Endothelial cell (in vitro differentiated cells): ENCODE measurements at regions not wholly inside any gene's neighbourhood (a gene's known extent, or its start where the extent isn't known, plus 50 kb on each side); places are given as distances from the start of the nearest gene placed in this dataset.

Experiments
- DNase-seq: peaks from one replicate; pipeline ENCODE4 v3.0.0; 2021; ENCODE audit warnings: low spot score
- H3K27ac Mint-ChIP-seq: one replicate; pipeline ENCODE4 v1.8.0; 2021; ENCODE audit warnings: mixed read lengths, inconsistent platforms; ENCODE audit not compliant: unreplicated experiment
- H3K27me3 Mint-ChIP-seq: one replicate; pipeline ENCODE4 v1.8.0; 2021; ENCODE audit warnings: mild to moderate bottlenecking, moderate library complexity, mixed read lengths, inconsistent platforms; ENCODE audit not compliant: unreplicated experiment
- H3K36me3 Mint-ChIP-seq: one replicate; pipeline ENCODE4 v1.8.0; 2021; ENCODE audit warnings: mild to moderate bottlenecking, low read depth, mixed read lengths, inconsistent platforms; ENCODE audit not compliant: unreplicated experiment
- H3K4me1 Mint-ChIP-seq: one replicate; pipeline ENCODE4 v1.8.0; 2021; ENCODE audit warnings: mild to moderate bottlenecking, mixed read lengths, inconsistent platforms; ENCODE audit not compliant: unreplicated experiment
- H3K4me3 Mint-ChIP-seq: one replicate; pipeline ENCODE4 v1.8.0; 2021; ENCODE audit warnings: mild to moderate bottlenecking, mixed read lengths, inconsistent platforms; ENCODE audit not compliant: unreplicated experiment
- H3K9me3 Mint-ChIP-seq: one replicate; pipeline ENCODE4 v1.8.0; 2021; ENCODE audit warnings: mixed read lengths, inconsistent platforms; ENCODE audit not compliant: unreplicated experiment
- TF ChIP-seq, protein P1 (sequence below): fragments of 200-600 bp; sonication (generic); IDR thresholded peaks from one replicate; pipeline ENCODE4 v1.5.0; 2021; ENCODE audit warnings: antibody characterized with exemption; ENCODE audit not compliant: unreplicated experiment

DNA sequence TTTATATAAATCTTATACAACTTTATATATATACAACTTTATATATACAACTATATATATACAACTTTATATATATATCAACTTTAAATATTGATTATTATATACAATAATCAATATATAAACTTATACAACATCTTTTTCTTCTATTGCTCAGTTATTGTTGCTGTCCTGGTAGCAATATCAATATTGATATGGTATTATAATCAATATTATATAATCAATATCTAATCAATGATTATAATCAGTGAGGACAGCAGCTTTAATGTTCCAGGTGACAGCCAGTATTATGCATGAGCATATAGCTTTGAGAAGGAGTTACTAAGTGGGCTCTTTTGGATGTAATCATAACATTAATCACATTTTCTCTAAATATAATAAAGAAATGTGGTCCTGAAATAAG is 242.3 kb upstream of the SOX11 start:
- Mint-ChIP-seq H3K36me3 (peaks cover 2% of the 10 kb centered on the region), H3K4me1 (peaks cover 5% of the 10 kb centered on the region), H3K27ac (no peak overlapping the region), H3K9me3 (peaks cover 6% of the 10 kb centered on the region), H3K27me3 (peaks cover 2% of the 10 kb centered on the region), H3K4me3 (no peak overlapping the region)
- DNase-seq: no peak
- TF ChIP-seq, protein P1, sequence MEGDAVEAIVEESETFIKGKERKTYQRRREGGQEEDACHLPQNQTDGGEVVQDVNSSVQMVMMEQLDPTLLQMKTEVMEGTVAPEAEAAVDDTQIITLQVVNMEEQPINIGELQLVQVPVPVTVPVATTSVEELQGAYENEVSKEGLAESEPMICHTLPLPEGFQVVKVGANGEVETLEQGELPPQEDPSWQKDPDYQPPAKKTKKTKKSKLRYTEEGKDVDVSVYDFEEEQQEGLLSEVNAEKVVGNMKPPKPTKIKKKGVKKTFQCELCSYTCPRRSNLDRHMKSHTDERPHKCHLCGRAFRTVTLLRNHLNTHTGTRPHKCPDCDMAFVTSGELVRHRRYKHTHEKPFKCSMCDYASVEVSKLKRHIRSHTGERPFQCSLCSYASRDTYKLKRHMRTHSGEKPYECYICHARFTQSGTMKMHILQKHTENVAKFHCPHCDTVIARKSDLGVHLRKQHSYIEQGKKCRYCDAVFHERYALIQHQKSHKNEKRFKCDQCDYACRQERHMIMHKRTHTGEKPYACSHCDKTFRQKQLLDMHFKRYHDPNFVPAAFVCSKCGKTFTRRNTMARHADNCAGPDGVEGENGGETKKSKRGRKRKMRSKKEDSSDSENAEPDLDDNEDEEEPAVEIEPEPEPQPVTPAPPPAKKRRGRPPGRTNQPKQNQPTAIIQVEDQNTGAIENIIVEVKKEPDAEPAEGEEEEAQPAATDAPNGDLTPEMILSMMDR: no peak

DNA sequence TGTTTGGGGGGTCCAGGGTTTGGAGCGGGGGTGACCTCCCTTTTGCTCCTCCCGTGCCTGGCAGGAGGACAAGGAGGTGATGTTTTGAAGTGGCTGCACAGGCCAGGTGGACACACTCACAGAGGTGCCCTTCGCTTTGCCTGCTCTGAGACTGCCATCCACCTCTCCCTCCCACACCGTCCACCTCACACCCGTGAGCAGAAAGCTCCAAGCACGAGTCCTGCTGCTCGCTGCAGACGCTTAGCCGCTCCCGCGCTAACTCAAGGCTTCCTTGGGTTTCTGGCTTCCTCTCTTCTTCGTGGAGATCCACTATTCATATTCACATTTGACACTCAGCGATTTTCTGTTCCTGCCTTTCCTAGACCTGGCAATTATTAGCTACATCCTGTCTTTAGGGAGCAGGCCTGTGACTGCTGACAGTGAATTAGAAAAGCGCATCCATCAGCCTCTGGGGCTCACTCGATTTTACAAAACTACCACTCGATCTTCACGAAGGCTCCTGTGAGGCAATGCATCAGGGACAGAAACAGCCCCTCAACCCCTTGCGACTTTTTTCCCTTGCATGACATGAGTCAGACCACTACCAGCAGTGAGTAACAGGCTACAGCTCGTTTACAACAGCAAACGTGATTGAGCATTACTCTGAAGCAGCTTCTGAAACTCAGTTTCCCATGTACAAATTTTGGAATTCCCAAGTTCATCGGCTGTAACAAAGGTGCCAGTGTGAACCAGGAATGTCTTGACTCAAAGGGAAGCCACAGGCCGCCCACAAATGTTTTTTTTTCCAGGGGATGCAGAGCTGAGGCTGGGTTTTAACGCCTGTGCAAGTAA is 238.7 kb upstream of the SOX11 start:
- peaks cover 2% of the 10 kb centered on the region for H3K27me3 Mint-ChIP-seq
- H3K27ac Mint-ChIP-seq: no peak overlapping the region
- H3K36me3 Mint-ChIP-seq: no peaks in the 10 kb centered on the region
- H3K4me3 Mint-ChIP-seq: no peak overlapping the region
- H3K9me3 Mint-ChIP-seq: no peaks in the 10 kb centered on the region
- DNase-seq: no peak
- TF ChIP-seq, protein P1: no peak
- no peaks in the 10 kb centered on the region for H3K4me1 Mint-ChIP-seq

DNA sequence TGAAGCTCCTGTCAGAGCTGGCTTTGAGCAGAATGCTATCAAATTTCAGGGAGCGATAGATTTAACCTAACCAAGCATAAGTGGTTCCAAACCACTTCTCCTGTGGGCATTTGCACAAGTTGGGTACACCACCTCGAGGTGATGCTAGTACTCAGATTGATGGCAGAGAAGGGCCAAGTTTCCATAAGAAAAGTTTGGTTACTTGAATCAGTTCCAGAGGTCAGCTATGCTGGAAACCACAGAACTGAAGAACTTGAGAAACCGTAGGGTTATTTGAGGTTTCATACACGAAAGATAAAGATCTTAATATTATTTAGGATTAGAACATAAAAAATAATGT is 238.2 kb upstream of the SOX11 start:
- no peaks in the 10 kb centered on the region for H3K36me3 Mint-ChIP-seq
- peaks cover 2% of the 10 kb centered on the region for H3K27me3 Mint-ChIP-seq
- no peak overlapping the region for H3K27ac Mint-ChIP-seq
- no peaks in the 10 kb centered on the region for H3K4me1 Mint-ChIP-seq
- TF ChIP-seq, protein P1: no peak
- DNase-seq: no peak
- H3K9me3 Mint-ChIP-seq: peaks cover 5% of the 10 kb centered on the region
- H3K4me3 Mint-ChIP-seq: no peak overlapping the region

DNA sequence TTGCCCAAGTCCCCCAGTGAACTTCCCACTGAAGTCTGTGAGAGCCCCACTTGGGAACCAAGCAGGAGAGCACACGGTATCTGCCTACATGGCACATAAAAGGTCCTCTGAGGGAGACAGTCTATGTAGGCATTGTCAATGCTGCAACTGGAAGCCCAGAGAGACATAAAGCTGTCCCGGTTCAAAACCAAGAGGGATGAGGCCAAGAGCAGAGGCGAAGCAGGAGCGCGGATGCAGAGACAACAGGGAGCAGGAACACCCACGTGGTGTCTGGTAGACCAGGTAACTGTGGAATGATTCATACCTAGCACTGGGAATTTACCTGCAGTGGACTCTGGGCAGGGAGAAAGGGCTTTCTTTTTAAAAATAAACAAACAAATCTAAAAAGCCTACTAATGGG is 233.1 kb upstream of the SOX11 start:
- Mint-ChIP-seq H3K9me3 (peaks cover 14% of the 10 kb centered on the region), H3K4me3 (no peak overlapping the region), H3K36me3 (no peaks in the 10 kb centered on the region), H3K4me1 (peaks cover 2% of the 10 kb centered on the region), H3K27me3 (peaks cover 9% of the 10 kb centered on the region), H3K27ac (no peak overlapping the region)
- TF ChIP-seq, protein P1: no peak
- DNase-seq: no peak

DNA sequence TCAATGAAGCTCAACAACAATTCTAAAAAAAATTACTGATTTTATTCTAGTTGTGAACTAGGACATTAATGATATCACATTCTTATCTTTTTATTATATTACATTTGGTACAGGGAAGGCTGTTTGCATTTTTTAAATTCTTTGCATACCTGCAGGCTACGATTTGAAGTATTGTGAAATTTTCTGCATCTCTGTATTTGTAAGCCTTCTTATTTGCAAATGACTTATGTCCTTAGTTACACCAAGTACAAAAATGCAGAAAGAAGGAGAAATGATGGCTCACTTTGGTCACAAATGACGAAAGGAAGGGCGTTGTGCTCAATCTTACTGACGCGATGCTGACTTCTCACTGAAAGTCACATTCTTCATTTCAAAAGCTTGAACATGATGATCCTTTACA is 227.5 kb upstream of the SOX11 start:
- Mint-ChIP-seq H3K9me3 (peaks cover 8% of the 10 kb centered on the region), H3K4me1 (peaks cover 2% of the 10 kb centered on the region), H3K36me3 (no peaks in the 10 kb centered on the region), H3K27me3 (peaks cover 9% of the 10 kb centered on the region), H3K4me3 (no peak overlapping the region), H3K27ac (no peak overlapping the region)
- DNase-seq: no peak
- TF ChIP-seq, protein P1: no peak
